HG02610 (cell line): ENCODE measurements at regions not wholly inside any gene's neighbourhood (a gene's known extent, or its start where the extent isn't known, plus 50 kb on each side); places are given as distances from the start of the nearest gene placed in this dataset.
A peak's percentile ranks its signal among the peaks of the same experiment; 100 is the strongest.
"Not testable (repeated sequence)": the region's sequence is repeated elsewhere in the genome, so short reads cannot be mapped to it uniquely, and the experiment has no call there.

Experiments used
- ATAC-seq: cut with Tn5 transposase; IDR thresholded peaks from one replicate; pipeline ENCODE4 v1.9.1; 2021; ENCODE audit warnings: mild to moderate bottlenecking, moderate library complexity; ENCODE audit not compliant: unreplicated experiment

- no peak for ATAC-seq
Measured at GRCh38 chr3:94472511-94472910, 409.6 kb downstream of the NSUN3 start.

GRCh38 chr3:94481226-94481898 is 418.5 kb downstream of the NSUN3 start:
- ATAC-seq = no peak

GRCh38 chr3:94482686-94483085 is 419.8 kb downstream of the NSUN3 start:
- ATAC-seq = no peak

GRCh38 chr3:94483403-94483802 is 420.5 kb downstream of the NSUN3 start:
- ATAC-seq = no peak

GRCh38 chr3:94494992-94495391 is 432.1 kb downstream of the NSUN3 start:
- no peak for ATAC-seq

GRCh38 chr3:94500146-94500545 is 437.3 kb downstream of the NSUN3 start:
- ATAC-seq = no peak

GRCh38 chr3:94507354-94507753 is 444.5 kb downstream of the NSUN3 start:
- ATAC-seq = not testable (repeated sequence)

GRCh38 chr3:94512876-94513275 is 450.0 kb downstream of the NSUN3 start:
- no peak for ATAC-seq

- ATAC-seq = peak; percentile 89
Measured at GRCh38 chr3:94513600-94513999, 450.7 kb downstream of the NSUN3 start.

- ATAC-seq = no peak
Measured at GRCh38 chr3:94515983-94516382, 453.1 kb downstream of the NSUN3 start.

GRCh38 chr3:94520364-94520763 is 457.5 kb downstream of the NSUN3 start:
- no peak for ATAC-seq

GRCh38 chr3:94522488-94522887 is 459.6 kb downstream of the NSUN3 start:
- ATAC-seq = no peak

GRCh38 chr3:94524102-94524919 is 461.4 kb downstream of the NSUN3 start:
- ATAC-seq = no peak

- ATAC-seq = no peak
Measured at GRCh38 chr3:94525043-94525442, 462.2 kb downstream of the NSUN3 start.

GRCh38 chr3:94529816-94530215 is 467.0 kb downstream of the NSUN3 start:
- no peak for ATAC-seq

- no peak for ATAC-seq
Measured at GRCh38 chr3:94532951-94533350, 470.1 kb downstream of the NSUN3 start.

- ATAC-seq = no peak
Measured at GRCh38 chr3:94539937-94540336, 477.1 kb downstream of the NSUN3 start.

GRCh38 chr3:94543161-94543560 is 480.3 kb downstream of the NSUN3 start:
- no peak for ATAC-seq

- no peak for ATAC-seq
Measured at GRCh38 chr3:94544131-94544789, 481.4 kb downstream of the NSUN3 start.

- ATAC-seq = no peak
Measured at GRCh38 chr3:94548581-94549316, 485.9 kb downstream of the NSUN3 start.

- no peak for ATAC-seq
Measured at GRCh38 chr3:94561094-94561493, 498.2 kb downstream of the NSUN3 start.
